Erythroblast (primary cell): ENCODE measurements at regions not wholly inside any gene's neighbourhood (a gene's known extent, or its start where the extent isn't known, plus 50 kb on each side); places are given as distances from the start of the nearest gene placed in this dataset.

Experiments
- GATA1 ChIP-seq: IDR thresholded peaks from 2 replicates; pipeline ENCODE4 v1.6.1; 2011; ENCODE audit warnings: low read depth, mild to moderate bottlenecking, control low read depth, low read length, moderate library complexity
- POLR2A ChIP-seq: IDR thresholded peaks from 2 replicates; pipeline ENCODE4 v1.6.1; 2011; ENCODE audit warnings: mild to moderate bottlenecking, low read length

DNA sequence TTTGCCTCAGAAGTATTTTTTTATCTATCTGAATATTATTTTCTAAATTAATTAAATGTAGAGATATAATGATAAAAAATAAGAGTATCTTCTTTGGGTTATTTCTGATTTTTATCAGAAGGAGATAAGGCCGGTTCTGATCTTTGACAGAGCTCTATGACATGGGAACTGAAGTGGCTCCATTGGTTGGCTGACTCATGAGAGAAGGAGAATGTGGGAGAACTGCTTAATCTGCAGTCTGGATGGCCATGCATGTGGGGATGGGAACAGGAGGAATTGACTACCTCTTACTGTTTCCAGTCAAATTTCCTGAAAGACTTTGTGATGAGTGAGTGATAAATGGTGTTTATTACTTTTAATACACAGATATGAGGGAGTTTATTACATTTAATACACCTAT lies 155.8 kb upstream of the ATP2B1 start:
- no peak for TF ChIP-seq POLR2A
- no peak for TF ChIP-seq GATA1
